Activated naive CD4-positive, alpha-beta T cell treated with anti-CD3 and anti-CD28 coated beads, Interleukin-2, amount 50 U/mL, for 72 hours (primary cell): ENCODE measurements at regions not wholly inside any gene's neighbourhood (a gene's known extent, or its start where the extent isn't known, plus 50 kb on each side); places are given as distances from the start of the nearest gene placed in this dataset.

Experiments
- ATAC-seq, 2 donors: fragments of 150-1000 bp; cut with Tn5 transposase; 2 replicates each; pipeline ENCODE4 v1.10.0; 2021; ENCODE audit warnings: mild to moderate bottlenecking in 2 of 2, moderate library complexity in 2 of 2
- DNase-seq, 2 donors: peaks; one replicate each; pipeline ENCODE4 v3.0.0; 2021 to 2022; ENCODE audit warnings: low spot score in 2 of 2
- H3K27ac Mint-ChIP-seq, 2 donors: one replicate each; pipeline ENCODE4 v1.8.0; 2022; ENCODE audit warnings: mild to moderate bottlenecking in 2 of 2, mixed read lengths in 2 of 2
- H3K36me3 Mint-ChIP-seq, 2 donors: one replicate each; pipeline ENCODE4 v1.8.0; 2022; ENCODE audit warnings: mixed read lengths in 2 of 2
- H3K9me3 Mint-ChIP-seq, 2 donors: one replicate each; pipeline ENCODE4 v1.8.0; 2022; ENCODE audit warnings: mixed read lengths in 2 of 2

DNA sequence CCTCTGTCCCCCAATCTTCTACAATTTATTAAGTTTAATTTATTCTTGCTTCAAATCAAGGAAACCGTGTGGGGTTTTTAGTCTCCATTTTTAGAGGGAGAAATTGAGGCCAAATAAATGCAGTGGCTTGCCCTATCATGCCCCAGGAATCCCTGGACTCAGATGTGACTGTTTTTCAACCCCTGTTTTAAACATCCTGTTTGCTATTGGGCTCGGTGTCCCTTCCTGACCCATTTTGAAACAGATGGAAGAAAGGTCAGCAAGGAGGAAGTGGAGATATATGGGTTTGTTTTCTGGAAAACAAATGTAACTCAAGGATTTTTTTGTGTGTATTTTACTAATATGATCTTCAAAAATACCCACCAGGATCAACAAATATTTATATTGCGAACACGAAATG, 84.7 kb downstream of the DACT1 start:
- Mint-ChIP-seq H3K36me3 (no peaks in the 10 kb centered on the region), H3K9me3 (peaks cover 0 to 4% of the 10 kb centered on the region in 2 donors), H3K27ac (no peak overlapping the region)
- no peak for ATAC-seq
- no peak for DNase-seq

GRCh38 chr14:58724206-58724605, 86.4 kb downstream of the DACT1 start:
- no peaks in the 10 kb centered on the region for H3K36me3 Mint-ChIP-seq
- ATAC-seq: peak in 1 of 2 donors; percentile 14
- peaks cover 0 to 4% of the 10 kb centered on the region in 2 donors for H3K9me3 Mint-ChIP-seq
- no peak for DNase-seq
- no peak overlapping the region for H3K27ac Mint-ChIP-seq

DNA sequence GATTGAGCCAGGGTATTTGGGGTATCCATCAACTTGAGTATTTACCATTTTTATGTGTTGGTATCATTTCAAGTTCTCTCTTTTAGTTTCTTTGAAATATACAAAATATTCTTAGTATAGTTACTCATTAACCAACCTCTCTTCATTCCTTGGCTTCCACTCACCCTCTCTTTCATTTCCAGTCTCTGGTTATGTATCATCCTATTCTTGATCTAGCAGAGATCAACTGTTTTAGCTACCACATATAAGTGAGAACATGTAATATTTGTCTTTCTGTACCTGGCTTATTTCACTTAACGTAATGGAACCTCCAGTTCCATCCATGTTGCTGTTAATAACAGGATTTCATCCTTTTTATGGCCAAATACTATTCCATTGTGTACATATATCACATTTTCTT, 86.9 kb downstream of the DACT1 start:
- H3K36me3 Mint-ChIP-seq: no peaks in the 10 kb centered on the region
- H3K27ac Mint-ChIP-seq: no peak overlapping the region
- DNase-seq (no peak), ATAC-seq (peak in 1 of 2 donors; percentile 96)
- peaks cover 0 to 3% of the 10 kb centered on the region in 2 donors for H3K9me3 Mint-ChIP-seq

- H3K9me3 Mint-ChIP-seq: no peaks in the 10 kb centered on the region
- H3K27ac Mint-ChIP-seq: no peak overlapping the region
- H3K36me3 Mint-ChIP-seq: no peaks in the 10 kb centered on the region
- ATAC-seq: peak in 1 of 2 donors; percentile 44
- no peak for DNase-seq
Measured at GRCh38 chr14:58725226-58725625, 87.5 kb downstream of the DACT1 start.

DNA sequence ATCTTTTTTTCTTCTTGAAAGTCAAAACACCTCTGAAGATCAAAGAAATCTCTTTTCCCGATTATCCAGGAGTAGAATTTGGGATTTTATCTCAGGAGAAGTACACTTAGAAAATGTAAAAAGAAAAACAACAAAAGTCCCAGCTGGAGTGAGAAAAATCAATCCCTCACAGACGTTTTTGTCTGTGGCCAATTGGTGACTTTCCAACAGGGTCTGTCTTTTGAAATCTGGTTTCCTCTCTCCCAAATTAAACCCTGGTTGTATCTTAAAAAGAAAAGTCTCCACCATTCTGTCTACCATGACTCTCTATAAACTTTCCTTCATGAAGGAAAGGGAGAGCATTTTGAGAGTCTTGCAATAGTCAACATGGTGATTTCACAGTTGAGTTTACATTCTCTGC, 88.1 kb downstream of the DACT1 start:
- DNase-seq (no peak), ATAC-seq (no peak)
- H3K9me3 Mint-ChIP-seq: no peaks in the 10 kb centered on the region
- no peaks in the 10 kb centered on the region for H3K36me3 Mint-ChIP-seq
- H3K27ac Mint-ChIP-seq: no peak overlapping the region

DNA sequence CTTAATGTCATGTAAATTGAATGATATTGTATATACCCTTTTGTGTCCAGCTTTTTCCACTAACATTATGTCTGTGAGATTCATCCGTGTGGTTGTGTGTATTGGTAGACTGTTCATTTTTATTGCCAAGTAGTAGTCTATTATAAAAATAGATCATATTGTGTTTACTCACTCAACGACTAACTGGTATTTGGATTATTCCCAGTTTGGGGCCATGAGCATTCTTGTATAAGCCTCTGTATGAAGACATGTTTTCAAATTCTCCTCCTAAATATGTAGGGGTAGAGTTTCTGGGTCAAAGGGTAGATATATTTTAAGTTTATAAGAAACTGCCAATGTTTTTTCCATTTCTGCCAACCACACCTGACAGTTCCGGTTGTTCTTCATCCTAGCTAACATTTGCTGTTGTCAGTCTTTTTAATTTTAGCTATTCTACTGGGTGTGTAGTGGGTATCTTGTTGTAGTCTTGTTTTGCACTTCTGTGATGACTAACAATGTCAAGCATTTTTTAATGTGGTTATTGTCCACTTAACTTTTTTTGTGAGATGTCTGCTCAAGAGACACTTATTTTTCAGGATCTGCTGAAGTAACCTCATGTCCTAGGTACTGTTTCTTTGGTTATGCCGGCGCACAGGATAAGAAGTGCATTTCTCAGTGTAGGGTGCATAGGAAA, 93.2 kb downstream of the DACT1 start:
- Mint-ChIP-seq H3K9me3 (no peaks in the 10 kb centered on the region), H3K36me3 (no peaks in the 10 kb centered on the region), H3K27ac (no peak overlapping the region)
- DNase-seq (no peak), ATAC-seq (no peak)

GRCh38 chr14:58731465-58732293, 93.9 kb downstream of the DACT1 start:
- Mint-ChIP-seq H3K27ac (peak overlapping the region in 1 of 2 donors; percentile 23), H3K36me3 (no peaks in the 10 kb centered on the region), H3K9me3 (no peaks in the 10 kb centered on the region)
- no peak for ATAC-seq
- DNase-seq: no peak

DNA sequence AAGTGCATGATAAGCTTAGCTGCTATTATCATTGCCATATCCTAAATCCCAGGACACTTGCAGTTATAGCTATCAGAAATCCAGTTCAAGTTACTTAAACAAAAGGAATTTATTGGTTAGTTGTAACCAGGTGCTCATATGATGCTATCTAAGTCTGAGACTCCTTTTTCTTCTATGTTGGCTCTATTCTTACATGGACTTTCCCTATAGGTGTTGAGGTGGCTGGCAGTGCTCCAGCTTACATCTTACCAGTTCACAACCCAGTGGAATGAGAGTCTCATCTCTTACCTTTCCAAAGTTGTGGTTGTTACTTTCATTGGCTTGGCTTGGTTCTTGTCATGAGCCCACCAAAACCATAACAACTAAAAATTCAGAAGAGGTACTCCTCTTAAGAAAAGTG, 94.6 kb downstream of the DACT1 start:
- H3K36me3 Mint-ChIP-seq: no peaks in the 10 kb centered on the region
- ATAC-seq (peak; percentile 49 to 72), DNase-seq (no peak)
- no peaks in the 10 kb centered on the region for H3K9me3 Mint-ChIP-seq
- H3K27ac Mint-ChIP-seq: peak overlapping the region; percentile 6 to 92

- DNase-seq: no peak
- peak; percentile 45 to 52 for ATAC-seq
- H3K27ac Mint-ChIP-seq: peak overlapping the region in 1 of 2 donors; percentile 65
- H3K36me3 Mint-ChIP-seq: no peaks in the 10 kb centered on the region
- no peaks in the 10 kb centered on the region for H3K9me3 Mint-ChIP-seq
Measured at GRCh38 chr14:58733451-58734208, 95.9 kb downstream of the DACT1 start.

DNA sequence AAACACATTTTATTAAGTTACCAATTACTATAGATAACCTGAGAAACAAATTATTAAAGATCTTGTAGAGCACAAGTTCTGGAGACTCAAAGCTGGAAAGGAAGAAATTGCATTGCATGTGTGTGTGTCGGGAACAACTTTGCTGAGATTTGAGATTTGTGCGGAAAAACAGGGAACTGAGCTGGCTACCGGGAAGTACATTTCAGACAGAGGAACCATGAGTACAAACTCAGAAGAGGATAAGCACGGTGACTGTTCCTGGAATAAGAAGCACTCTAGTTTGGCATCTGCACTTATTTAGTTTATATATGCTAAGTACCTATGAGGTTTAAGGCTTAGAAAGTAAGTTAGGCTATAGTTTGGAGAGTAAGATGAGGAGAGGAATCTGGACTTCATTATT, 97.8 kb downstream of the DACT1 start:
- H3K27ac Mint-ChIP-seq: no peak overlapping the region
- ATAC-seq: no peak
- no peak for DNase-seq
- H3K36me3 Mint-ChIP-seq: no peaks in the 10 kb centered on the region
- H3K9me3 Mint-ChIP-seq: no peaks in the 10 kb centered on the region

DNA sequence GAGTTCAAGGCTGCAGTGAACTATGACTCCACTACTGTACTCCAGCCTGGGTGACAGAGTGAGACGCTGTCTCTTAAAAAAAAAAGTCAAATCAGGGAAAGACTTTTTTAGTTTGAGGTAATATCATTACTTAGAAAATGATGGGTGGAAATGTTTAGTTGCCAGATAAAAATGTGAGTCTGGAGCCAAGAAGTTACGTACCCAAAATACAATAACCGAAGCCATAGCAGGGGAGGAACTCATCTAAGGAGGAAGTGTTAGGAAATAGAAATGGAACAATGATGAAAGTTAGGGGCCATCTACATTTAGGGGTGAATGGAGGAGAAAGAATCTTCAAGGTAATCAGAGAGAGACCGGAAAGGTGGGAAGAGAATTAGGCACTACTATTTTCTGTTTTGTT, 98.8 kb downstream of the DACT1 start:
- Mint-ChIP-seq H3K9me3 (no peaks in the 10 kb centered on the region), H3K27ac (no peak overlapping the region), H3K36me3 (no peaks in the 10 kb centered on the region)
- DNase-seq (no peak), ATAC-seq (peak in 1 of 2 donors; percentile 33)

DNA sequence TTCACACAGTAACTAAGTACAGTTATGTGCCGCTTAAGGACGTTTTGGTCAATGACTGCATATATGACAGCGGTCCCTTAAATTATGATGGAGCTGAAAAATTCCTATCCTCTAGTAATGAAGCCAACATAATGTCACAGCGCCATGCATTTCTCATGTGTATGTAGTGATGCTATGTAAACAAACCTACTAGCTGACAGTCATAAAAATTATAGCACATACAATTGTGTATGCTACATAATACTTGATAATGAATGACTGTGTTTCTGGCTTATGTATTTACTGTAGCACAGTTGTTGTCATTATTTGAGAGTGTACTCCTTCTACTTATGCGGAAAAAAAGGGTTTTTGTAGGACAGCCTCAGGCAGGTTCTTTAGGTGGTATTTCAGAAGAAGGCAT, 99.7 kb downstream of the DACT1 start:
- no peak for ATAC-seq
- DNase-seq: no peak
- Mint-ChIP-seq H3K27ac (peak overlapping the region in 1 of 2 donors; percentile 2), H3K36me3 (no peaks in the 10 kb centered on the region), H3K9me3 (no peaks in the 10 kb centered on the region)

GRCh38 chr14:58738189-58738836, 100.6 kb downstream of the DACT1 start:
- peak in 1 of 2 donors; percentile 48 for ATAC-seq
- Mint-ChIP-seq H3K36me3 (no peaks in the 10 kb centered on the region), H3K27ac (no peak overlapping the region), H3K9me3 (no peaks in the 10 kb centered on the region)
- DNase-seq: no peak

GRCh38 chr14:58738876-58739275, 101.1 kb downstream of the DACT1 start:
- no peak for DNase-seq
- no peaks in the 10 kb centered on the region for H3K36me3 Mint-ChIP-seq

DNA sequence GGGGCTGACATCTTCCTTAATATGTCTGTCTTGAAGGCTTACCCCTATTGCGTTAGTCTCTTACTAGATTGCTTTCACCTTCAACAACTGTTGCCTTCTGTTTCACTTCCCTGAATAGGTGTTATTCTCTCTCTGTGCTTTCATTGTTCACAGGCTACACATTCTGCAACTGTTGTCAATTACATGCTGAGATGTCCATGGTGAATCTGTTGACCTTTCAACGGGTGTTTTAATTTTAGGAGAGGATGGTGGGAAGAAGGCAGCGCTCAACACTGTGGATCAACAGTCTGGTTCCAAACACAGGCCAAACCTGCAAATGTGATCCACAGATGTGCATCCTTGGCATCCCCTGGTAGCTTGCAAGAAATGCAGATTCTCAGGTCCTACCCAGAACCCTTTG, 101.9 kb downstream of the DACT1 start:
- DNase-seq (no peak), ATAC-seq (no peak)
- H3K27ac Mint-ChIP-seq: no peak overlapping the region
- H3K36me3 Mint-ChIP-seq: no peaks in the 10 kb centered on the region
- H3K9me3 Mint-ChIP-seq: no peaks in the 10 kb centered on the region

More at GRCh38 chr14:58738876-58739275, 101.1 kb downstream of the DACT1 start:
- Mint-ChIP-seq H3K9me3 (no peaks in the 10 kb centered on the region), H3K27ac (no peak overlapping the region)
- ATAC-seq: no peak

- no peaks in the 10 kb centered on the region for H3K36me3 Mint-ChIP-seq
- H3K27ac Mint-ChIP-seq: no peak overlapping the region
- DNase-seq (no peak), ATAC-seq (no peak)
- H3K9me3 Mint-ChIP-seq: no peaks in the 10 kb centered on the region
Measured at GRCh38 chr14:58740379-58740935, 102.7 kb downstream of the DACT1 start.
